ENCODE measurements at regions not wholly inside any gene's neighbourhood (a gene's known extent, or its start where the extent isn't known, plus 50 kb on each side); places are given as distances from the start of the nearest gene placed in this dataset.
A peak's percentile ranks its signal among the peaks of the same experiment; 100 is the strongest.
"Not testable (repeated sequence)": the region's sequence is repeated elsewhere in the genome, so short reads cannot be mapped to it uniquely, and the experiment has no call there.

DNA sequence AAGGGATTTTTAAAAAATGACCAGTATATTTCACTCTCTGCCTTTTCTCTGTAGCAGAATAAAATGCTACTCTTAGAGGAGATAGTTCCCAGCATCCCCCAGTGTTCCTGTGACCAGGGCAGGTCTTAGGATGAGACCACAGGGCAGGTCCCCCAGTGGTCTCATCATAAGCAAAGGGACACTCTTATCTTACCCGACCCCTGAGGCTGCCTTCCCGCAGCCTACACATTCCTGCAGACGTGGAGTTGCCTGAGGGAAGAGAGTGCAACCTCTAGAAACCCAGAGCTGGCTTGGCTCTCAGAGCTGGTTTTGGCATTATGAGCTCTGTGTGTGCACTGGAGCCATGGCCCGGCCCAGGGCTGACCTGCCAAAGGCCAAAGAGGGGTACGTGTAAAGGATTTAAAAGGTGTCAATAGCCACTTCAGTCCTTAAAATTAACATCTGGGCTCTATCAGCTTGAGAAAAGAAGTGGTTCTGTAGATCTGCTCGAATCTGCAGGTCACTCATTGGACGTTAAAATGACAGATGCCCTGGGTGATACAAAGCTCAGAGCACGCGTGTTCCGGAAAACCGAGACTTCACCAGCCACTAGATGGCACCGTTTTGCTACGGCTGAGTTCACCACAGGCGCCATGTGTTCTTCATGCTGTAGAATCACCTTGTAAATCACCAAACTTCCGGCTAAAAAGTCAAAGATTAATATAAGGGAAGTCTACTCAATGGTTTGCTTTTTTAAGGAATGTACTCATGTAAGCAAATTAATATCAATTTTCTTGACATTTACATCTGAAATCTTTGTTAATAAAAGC is 60.4 kb upstream of the GPR31 start:
- CTCF ChIA-PET: interaction anchor here (0.7 kb wide), 2 partner anchors 681 to 1348 kb away, joined by 3 to 4 read pairs; no protein-coding TSS in a partner anchor
- POLR2A ChIA-PET: not testable (repeated sequence)
- DNase-seq (ENCODE audit: low read depth, low spot score): peak; percentile 2

DNA sequence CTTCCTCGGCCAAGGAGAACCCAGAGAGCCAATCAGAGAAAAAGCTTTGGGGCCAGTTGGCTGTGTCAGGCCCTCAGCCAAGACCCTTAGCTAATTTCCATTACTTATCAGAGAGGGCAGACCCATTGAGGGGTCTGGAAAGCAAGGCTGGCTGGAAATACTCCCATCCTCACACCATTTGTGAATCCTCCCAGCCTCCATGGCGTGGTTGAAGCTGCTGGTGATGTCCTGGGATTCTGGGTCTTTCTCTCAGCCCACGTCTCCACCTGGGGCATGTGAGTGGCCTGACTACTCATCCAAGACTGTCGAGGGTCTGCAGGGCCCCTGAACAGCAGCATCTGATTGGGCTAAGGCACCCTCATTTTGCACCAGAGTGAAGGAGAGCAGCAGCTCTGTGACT is 61.3 kb upstream of the GPR31 start:
- H3K27ac ChIP-seq (ENCODE audit: low read depth, low read length); CTCF ChIA-PET; H3K27me3 ChIP-seq (ENCODE audit: control insufficient read depth, insufficient read depth, low read length); DNase-seq (ENCODE audit: low read depth, low spot score); POLR2A ChIA-PET; H3K9me3 ChIP-seq (ENCODE audit: control insufficient read depth, insufficient read depth, low read length); H3K4me3 ChIP-seq (ENCODE audit: low read depth, low read length): not testable (repeated sequence)

More for the DNA sequence above, 60.4 kb upstream of the GPR31 start:
- not testable (repeated sequence) for H3K27me3 ChIP-seq (ENCODE audit: control insufficient read depth, insufficient read depth, low read length); H3K4me3 ChIP-seq (ENCODE audit: low read depth, low read length); H3K9me3 ChIP-seq (ENCODE audit: control insufficient read depth, insufficient read depth, low read length); H3K27ac ChIP-seq (ENCODE audit: low read depth, low read length)
- TF ChIP-seq, protein P1, sequence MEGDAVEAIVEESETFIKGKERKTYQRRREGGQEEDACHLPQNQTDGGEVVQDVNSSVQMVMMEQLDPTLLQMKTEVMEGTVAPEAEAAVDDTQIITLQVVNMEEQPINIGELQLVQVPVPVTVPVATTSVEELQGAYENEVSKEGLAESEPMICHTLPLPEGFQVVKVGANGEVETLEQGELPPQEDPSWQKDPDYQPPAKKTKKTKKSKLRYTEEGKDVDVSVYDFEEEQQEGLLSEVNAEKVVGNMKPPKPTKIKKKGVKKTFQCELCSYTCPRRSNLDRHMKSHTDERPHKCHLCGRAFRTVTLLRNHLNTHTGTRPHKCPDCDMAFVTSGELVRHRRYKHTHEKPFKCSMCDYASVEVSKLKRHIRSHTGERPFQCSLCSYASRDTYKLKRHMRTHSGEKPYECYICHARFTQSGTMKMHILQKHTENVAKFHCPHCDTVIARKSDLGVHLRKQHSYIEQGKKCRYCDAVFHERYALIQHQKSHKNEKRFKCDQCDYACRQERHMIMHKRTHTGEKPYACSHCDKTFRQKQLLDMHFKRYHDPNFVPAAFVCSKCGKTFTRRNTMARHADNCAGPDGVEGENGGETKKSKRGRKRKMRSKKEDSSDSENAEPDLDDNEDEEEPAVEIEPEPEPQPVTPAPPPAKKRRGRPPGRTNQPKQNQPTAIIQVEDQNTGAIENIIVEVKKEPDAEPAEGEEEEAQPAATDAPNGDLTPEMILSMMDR (IDR thresholded peaks at IDR 0.05; ENCODE audit: low read depth, low read length): 0 out of 2 replicates have a peak, but pooled peaks have one; percentile 11

DNA sequence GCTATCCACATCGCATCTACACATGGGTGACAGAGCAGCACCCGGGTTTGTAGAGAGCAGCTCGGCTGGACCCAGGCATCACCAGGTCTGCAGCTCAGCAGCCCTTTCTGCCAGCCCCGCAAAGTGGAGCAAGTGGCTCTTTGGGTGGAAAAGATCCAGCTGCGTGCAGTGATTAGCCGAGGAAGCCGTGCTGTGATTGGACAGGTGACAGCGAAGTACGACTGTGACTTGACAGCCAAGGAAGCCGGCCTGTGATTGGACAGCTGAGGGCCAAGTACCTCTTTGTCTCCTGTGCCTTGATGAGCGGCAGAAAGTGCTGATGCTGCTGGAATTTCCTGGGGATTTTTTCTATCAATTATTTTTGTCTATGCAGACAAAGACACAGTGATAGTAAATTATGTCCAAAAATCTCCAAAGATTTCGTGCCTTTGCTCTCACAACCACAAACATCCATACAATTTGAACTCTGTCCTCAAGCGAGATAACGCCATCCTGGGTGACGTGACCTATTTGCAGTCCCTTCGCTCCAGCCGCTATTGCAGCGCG is 62.3 kb upstream of the GPR31 start:
- DNase-seq (ENCODE audit: low read depth, low spot score): no peak
- POLR2A ChIA-PET: no interaction called here
- no peak overlapping the region for H3K27ac ChIP-seq (ENCODE audit: low read depth, low read length)
- peaks cover 3% of the 10 kb centered on the region; the same call in 1 of the 2 replicates for H3K9me3 ChIP-seq (ENCODE audit: control insufficient read depth, insufficient read depth, low read length)
- H3K4me3 ChIP-seq (ENCODE audit: low read depth, low read length): no peak overlapping the region
- no peaks in the 10 kb centered on the region for H3K27me3 ChIP-seq (ENCODE audit: control insufficient read depth, insufficient read depth, low read length)
- CTCF ChIA-PET: no interaction called here
- TF ChIP-seq, protein P1 (IDR thresholded peaks at IDR 0.05; ENCODE audit: low read depth, low read length): no peak

DNA sequence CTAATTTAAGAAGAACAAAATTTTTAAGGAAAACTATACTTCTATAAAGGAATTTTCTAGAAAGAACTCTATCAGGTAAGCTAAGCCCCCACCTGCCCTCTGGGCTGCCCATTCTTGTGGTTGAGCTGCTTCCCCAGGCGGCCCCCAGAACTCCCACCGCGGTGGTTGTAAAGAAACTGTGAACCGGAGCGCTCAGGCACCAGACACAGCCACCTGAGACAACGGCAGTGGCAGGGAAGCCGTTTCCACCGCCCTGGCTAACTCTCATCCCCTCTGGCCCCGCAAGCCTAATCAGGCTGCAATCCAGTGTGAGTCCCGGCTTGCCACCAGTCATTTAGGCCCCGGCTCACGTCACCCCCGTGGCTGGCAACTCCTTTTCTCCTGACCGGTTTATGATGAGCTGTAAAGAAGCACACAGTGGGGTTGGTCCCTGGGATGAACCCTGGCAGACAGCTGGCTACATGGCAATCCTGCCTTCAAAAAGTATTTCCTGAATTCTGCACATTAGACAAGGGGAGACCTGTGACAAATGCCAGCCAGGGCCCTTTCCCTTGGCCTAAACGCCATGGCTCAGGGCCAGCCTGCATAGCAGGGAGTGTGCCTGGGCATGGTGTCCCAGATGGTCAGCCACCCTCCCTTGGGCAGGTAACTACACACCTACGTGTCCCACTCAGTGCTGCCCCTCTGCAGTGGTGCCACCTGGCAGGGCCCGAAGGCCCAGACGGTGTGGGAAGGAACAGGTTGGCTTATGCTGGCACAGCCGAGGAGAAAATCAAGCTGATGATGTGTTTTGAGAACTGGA is 63.8 kb upstream of the GPR31 start:
- Histone ChIP-seq H3K4me3 (ENCODE audit: low read depth, low read length) (no peak overlapping the region), H3K27ac (ENCODE audit: low read depth, low read length) (no peak overlapping the region), H3K9me3 (ENCODE audit: control insufficient read depth, insufficient read depth, low read length) (peaks cover 3% of the 10 kb centered on the region; the same call in 1 of the 2 replicates), H3K27me3 (ENCODE audit: control insufficient read depth, insufficient read depth, low read length) (no peaks in the 10 kb centered on the region)
- ChIA-PET CTCF (no interaction called here), POLR2A (no interaction called here)
- TF ChIP-seq, protein P1 (IDR thresholded peaks at IDR 0.05; ENCODE audit: low read depth, low read length): no peak
- no peak for DNase-seq (ENCODE audit: low read depth, low spot score)

DNA sequence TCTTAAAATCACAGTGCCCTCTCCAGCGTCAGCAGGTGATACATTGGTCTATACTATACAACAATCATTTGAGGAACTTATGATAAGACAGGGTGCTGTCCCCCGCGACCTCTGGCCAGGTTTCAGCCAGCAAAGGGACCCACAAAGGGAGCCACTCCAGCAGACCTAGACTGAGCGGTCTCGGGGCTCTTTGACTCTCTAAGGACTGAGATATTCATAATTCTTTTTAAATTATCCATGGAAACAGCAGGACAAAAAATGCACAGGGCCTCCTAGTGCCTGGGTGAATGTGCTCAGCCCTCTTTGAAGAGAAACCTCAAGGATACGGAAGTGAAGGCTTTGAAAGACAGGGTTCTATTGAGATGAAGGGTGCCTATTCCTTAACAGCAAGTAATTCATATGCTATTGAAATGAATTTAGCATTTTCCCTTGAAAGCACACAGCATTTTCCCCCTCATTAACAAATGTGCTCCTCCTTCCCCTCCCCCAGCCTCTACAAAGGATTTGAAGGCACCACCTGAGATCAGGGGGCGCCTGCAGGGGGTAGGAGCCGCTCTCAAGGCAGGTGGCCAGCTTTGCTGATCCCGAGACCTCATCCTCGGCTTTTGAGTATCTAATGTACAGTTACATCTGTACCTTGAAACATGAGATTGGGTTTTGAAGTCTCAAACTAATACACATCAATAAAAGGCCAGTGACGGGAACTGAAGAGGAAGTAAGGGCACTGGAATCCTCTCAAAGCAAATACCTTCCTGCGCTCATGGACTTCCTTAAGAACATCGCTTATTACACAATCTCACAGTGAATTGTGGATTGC is 65.3 kb upstream of the UNC93A start:
- CTCF ChIA-PET; H3K27me3 ChIP-seq (ENCODE audit: control insufficient read depth, insufficient read depth, low read length); H3K27ac ChIP-seq (ENCODE audit: low read depth, low read length); POLR2A ChIA-PET; DNase-seq (ENCODE audit: low read depth, low spot score); H3K9me3 ChIP-seq (ENCODE audit: control insufficient read depth, insufficient read depth, low read length); H3K4me3 ChIP-seq (ENCODE audit: low read depth, low read length): not testable (repeated sequence)
